OCI-M1 (cell line): ENCODE measurements at regions not wholly inside any gene's neighbourhood (a gene's known extent, or its start where the extent isn't known, plus 50 kb on each side); places are given as distances from the start of the nearest gene placed in this dataset.

Experiments used
- DNase-seq: peaks from one replicate; lab custom pipeline; 2025; lab: John Stamatoyannopoulos, UW

GRCh38 chr4:125140966-125141495 is 173.7 kb upstream of the FAT4 start:
- no peak for DNase-seq

- DNase-seq = no peak
Observed at GRCh38 chr4:125135652-125136051, 179.1 kb upstream of the FAT4 start.

- no peak for DNase-seq
Observed at GRCh38 chr4:125132729-125133128, 182.0 kb upstream of the FAT4 start.

GRCh38 chr4:125131891-125132680 is 182.7 kb upstream of the FAT4 start:
- no peak for DNase-seq

GRCh38 chr4:125125276-125125675 is 189.5 kb upstream of the FAT4 start:
- no peak for DNase-seq

DNA sequence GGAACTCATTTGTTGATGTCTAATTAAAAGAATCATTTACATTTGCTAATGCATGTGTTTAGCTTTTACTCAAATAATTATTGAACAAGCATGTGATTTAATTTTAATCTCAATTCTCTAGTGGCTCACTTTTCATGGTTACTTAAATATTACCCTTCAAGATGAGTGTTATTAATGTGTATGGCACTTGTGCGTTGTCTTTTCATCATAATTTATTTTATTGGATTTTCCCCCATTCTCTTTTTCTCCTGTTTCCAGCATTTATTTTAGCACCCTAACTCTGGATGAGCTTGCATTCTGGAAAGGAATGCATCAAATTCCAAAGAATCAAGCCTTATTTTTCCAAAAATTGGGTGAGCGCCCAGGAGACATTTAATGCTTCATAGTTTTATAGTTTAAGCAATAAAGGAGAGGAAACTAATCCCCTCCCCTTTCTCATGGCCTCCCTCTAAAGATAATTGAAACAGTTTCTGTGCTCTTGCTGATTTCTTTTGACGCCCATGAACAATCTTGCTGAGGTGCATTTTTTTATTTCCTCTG is 191.1 kb upstream of the FAT4 start:
- no peak for DNase-seq

DNA sequence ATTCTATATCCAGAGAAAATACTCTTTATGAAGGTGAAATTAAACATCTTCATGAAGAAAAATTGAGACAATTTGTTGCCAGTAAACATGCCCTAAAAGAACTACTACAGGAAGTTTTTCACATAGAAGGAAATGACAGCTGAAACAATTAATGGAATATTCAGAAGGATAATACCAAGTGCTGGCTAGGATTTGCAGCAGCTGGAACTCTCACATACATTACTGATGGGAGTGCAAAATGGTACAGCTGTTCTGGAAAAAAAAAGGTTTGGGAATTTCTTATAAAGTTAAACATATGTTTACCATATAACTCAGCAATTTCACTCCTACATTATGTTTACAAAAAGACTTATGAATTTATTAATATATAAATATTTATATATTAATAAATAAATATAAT is 193.2 kb upstream of the FAT4 start:
- no peak for DNase-seq

GRCh38 chr4:125116431-125116830 is 198.3 kb upstream of the FAT4 start:
- no peak for DNase-seq

GRCh38 chr4:125115941-125116340 is 198.8 kb upstream of the FAT4 start:
- no peak for DNase-seq

- no peak for DNase-seq
Observed at GRCh38 chr4:125115476-125115875, 199.3 kb upstream of the FAT4 start.

GRCh38 chr4:125112536-125112935 is 202.2 kb upstream of the FAT4 start:
- DNase-seq = no peak

GRCh38 chr4:125111323-125111722 is 203.4 kb upstream of the FAT4 start:
- DNase-seq = no peak

DNA sequence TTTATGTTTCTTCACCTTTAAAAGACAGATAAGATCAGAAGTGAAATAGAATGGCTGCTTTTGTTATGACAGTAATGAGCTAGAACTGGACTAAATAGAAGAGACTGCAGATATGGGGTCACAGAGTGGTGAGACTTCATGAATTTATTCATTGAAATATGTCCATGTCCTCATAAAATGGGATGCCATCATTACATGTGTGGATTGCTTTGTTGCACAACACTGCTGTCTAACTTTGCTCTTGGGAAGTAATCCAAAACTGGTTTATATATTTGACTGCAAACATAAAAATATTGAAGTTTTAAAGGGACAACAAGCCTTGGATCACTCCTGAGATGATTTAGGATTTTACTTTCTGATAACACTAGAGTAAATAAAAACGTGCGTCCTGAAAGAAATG is 209.2 kb upstream of the FAT4 start:
- no peak for DNase-seq

DNA sequence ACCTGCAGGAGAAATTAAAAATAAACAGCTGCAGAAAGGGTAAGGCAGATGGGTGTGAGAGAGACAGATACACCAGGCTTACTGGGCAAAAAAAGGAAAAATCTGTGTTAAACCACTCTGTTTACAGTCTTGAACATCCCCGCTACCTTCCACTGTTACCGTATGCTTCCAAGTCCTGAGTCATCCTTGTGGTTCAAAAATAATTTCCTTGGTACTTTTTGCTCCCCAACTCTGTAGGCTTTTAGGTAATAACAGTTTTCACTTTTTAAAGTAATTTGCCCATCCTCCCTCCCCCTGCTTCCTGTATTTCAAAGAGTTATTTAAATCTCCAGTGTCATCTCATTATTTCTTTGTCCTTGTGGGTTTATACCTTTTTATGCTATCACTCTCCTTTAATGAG is 210.1 kb upstream of the FAT4 start:
- no peak for DNase-seq

DNA sequence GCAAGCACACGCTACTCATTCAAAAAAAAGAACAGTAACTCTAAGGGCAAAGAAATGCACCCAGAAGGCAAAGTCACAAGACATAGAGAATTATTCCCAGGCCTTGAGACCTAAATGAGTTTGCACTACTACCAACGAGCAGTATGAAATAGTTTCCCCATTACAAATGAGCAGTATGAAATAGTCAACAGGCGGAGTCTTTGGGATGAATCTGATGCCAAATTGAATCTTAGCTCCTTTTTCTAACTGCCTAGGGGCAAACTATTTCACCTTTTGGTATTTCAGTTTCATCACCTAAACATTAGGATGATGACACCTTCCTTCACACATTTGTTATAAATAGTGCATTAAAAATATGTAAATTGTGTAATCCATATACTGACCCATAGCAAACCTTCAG is 213.0 kb upstream of the FAT4 start:
- no peak for DNase-seq

DNA sequence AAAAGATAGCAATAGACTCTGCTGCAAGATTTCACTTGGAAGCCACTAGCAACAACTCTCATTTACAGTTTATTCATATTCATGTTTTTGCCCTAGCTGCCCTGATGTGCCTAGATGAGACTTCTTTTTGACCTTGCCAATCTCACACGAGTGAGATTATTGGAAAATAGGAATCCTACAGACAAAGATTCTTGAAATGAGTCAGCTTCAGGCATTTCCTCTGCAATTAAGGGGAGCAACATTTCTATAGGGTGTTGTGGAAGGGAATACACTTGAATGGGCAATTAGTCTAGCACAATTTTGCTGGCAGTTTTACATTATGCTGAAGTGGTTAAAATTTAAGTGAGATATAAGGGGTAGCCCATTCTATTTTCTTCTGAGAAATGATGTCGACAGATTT is 217.0 kb upstream of the FAT4 start:
- DNase-seq = no peak

GRCh38 chr4:125096662-125097061 is 218.1 kb upstream of the FAT4 start:
- DNase-seq = no peak

DNA sequence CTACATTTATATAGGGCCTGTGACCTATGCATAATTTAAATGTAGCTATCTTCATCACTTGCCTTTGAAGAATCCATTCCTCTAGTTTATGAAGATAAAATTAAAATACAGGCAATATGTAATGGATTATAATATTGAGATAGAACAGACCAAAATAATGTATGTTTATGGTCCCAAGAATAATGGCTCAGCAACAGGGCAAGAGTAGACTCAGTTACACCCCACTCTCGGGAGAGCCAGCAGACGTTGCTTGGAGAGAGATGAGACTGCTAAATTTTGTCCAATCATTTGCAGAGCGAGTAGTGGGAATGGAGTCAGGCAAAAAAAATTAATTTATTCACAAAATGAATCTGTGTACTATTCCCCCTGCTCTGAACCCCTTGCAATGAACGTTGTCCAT is 223.2 kb upstream of the FAT4 start:
- no peak for DNase-seq

GRCh38 chr4:125091101-125091500 is 223.7 kb upstream of the FAT4 start:
- no peak for DNase-seq

- no peak for DNase-seq
Observed at GRCh38 chr4:125084608-125085007, 230.1 kb upstream of the FAT4 start.

- no peak for DNase-seq
Observed at GRCh38 chr4:125082729-125083417, 231.9 kb upstream of the FAT4 start.

- no peak for DNase-seq
Observed at GRCh38 chr4:125072269-125072668, 242.5 kb upstream of the FAT4 start.

GRCh38 chr4:125070861-125071260 is 243.9 kb upstream of the FAT4 start:
- peak; percentile 35 for DNase-seq
